Frontal cortex (tissue), 3 donors: ENCODE measurements at regions not wholly inside any gene's neighbourhood (a gene's known extent, or its start where the extent isn't known, plus 50 kb on each side); places are given as distances from the start of the nearest gene placed in this dataset.
"Not testable (repeated sequence)": the region's sequence is repeated elsewhere in the genome, so short reads cannot be mapped to it uniquely, and the experiment has no call there.

Experiments
- DNase-seq, 2 donors: peaks; one replicate each; pipeline ENCODE4 v3.0.0; 2012; ENCODE audit warnings: low spot score in 2 of 2
- FAIRE-seq: peaks from 2 replicates; lab custom pipeline; 2012; peaks lifted over from hg19 to GRCh38; lab: Jason Lieb, UNC
- donor health status: control.
- donor health status: control.
- donor health status: control.

DNA sequence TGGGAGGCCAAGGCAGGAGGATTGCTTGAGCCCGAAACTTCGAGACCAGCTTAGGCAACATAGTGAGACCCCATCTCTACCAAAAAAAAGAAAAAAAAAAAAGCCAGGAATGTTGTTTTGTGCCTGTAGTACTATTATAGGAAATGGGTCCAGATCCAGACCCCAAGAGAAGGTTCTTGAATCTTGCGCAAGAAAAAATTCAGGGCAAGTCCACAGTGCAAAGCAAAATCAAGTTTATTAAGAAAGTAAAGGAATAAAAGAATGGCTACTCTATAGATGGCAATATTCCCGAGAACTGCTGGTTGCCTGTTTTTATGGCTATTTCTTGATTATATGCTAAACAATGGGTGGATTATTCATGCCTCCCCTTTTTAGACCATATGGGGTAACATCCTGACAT, 51.2 kb upstream of the RDX start:
- DNase-seq (no peak), FAIRE-seq (no peak)

- FAIRE-seq: no peak
Measured at GRCh38 chr11:110349138-110349996, 53.0 kb upstream of the RDX start.

DNA sequence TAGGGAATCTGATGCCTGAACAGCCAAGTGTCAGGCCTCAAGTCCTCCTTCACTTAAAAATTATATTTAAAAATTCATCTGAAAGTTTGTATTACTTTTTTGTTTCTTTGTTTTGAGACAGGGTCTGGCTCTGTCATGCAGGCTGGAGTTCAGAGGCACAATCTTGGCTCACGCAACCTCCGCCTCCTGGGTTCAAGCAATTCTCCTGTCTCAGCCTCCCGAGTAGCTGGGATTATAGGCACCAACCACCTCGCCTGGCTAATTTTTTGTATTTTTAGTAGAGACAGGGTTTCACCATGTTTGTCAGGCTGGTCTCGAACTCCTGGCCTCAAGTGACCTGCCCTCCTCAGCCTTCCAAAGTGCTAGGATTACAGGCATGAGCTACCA, 53.6 kb upstream of the RDX start:
- FAIRE-seq, DNase-seq: not testable (repeated sequence)

More at GRCh38 chr11:110349138-110349996, 53.0 kb upstream of the RDX start:
- DNase-seq: no peak

- DNase-seq (no peak), FAIRE-seq (no peak)
Measured at GRCh38 chr11:110355011-110355744, 58.8 kb upstream of the RDX start.

DNA sequence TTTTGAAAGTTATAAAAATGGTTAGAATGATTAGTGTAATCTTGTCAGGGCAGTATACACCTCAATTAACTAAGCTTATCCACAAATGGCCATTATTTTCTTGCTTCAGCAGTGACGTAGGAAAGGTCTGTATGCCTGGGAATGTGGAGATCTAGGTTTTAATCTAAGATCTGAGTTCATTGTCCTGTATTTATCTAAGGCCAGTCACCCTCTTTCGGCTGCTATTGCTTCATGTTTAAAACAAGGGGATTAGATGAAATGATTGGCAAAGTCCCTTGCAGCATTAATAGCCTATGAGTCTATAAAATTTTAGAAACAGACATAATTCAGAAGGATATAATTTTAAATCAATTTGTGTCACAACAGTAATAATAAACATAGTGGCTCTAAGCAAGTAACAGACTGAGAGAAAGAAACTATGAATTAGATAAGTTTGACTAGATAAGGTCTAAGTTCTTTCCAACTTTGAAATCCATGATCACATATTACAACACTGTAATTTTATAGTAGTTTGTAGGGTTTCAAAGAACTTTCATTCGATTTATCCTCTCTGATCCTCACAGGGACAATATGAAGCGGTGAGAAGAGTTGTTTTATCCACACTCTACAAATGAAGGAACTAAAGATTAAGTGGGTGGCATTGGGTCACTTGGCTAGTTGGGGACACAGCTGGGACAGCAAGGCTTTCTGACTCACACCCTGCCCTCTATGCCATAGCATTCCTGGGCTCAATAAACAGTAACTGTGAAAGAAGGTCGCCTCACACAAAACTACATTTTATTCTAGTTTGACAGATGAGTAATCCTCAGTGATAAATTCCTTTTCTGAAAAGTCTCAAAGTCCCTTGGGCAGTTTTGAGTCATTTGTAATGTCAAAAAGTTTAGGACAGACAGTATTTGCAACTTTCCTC, 60.6 kb upstream of the RDX start:
- DNase-seq (no peak), FAIRE-seq (no peak)

GRCh38 chr11:110358336-110358735, 61.9 kb upstream of the RDX start:
- no peak for FAIRE-seq
- no peak for DNase-seq

DNA sequence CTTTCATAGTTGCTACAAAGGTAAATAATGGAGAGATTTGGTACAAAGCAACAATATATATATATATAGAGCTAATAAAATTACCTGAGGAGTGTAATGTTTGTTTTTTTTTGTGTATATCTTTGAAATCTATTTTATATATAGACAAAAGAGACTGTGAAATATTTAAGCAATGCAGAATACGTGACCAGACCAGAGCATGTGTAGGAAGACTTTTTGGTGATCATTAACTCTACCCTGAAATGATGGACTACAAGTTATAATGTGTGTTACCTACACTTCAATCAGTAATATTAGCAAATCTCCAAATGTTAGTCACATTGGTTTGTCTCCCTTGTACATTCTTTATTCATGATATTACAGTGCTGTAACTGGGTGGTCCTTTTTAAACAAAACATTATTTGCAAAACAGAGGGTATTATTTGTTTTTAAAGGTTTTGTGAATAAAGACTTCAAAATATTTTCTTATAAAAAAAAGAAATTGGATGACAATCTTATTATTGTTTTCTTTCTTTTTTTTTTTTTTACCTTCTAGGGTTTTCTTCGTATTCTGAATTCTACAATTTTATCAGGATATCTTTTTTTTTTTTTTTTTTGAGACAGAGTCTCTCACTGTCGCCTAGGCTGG, 64.5 kb upstream of the RDX start:
- not testable (repeated sequence) for DNase-seq
- FAIRE-seq: peak; percentile 23

- FAIRE-seq (no peak), DNase-seq (no peak)
Measured at GRCh38 chr11:110362971-110363509, 66.6 kb upstream of the RDX start.

DNA sequence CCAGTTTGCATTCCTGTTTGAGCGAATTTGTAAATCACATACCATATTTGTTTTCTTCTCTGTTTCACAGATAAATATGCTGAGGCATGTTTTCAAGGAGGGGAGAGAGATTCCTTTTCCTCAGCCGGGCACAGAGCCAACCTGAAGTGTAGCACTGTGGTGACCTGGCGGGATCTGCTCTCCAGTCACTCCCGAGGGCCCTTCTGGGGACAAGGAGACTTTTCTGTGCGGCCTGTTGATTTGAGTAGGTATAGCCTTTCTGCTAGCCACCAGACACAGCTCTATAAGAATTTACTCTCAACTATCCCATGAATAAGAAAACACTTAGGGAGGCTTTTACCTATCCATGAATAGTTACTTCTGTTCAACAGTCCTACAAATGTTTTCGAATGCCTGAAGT, 63.5 kb upstream of the FDX1 start:
- FAIRE-seq: no peak
- DNase-seq: no peak

GRCh38 chr11:110367571-110367970, 62.2 kb upstream of the FDX1 start:
- no peak for DNase-seq
- FAIRE-seq: peak; percentile 98

GRCh38 chr11:110371084-110371483, 58.7 kb upstream of the FDX1 start:
- FAIRE-seq: no peak
- DNase-seq: no peak

DNA sequence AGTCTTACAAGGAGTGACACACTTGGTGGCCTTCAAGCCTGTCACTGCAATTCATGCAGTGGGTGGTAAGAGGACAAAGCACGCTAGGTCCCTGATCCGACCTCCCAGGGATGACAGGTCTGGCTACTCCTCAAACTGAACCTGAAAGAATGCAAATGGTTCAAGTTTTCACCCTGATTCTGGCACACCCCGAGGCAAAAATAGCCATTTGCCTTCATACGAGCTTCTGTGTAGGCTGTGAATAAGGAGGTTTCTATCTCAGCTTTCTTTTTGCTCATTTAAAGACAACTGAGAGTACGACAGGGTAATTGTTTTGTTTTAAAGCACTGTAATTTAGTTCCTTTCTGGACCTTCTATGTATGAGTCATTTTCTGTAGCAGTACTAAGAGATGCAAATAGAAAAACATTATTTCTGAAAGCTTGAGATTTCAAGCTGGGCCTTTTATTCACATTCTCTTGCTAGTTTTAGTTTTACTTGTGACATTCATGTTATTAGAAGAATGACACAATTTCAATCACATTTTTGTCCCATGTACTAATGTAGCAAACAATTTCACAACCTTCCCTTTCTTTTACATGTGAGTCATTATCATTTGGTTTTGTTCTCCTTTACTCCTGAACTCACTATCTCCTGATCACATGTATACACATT, 56.6 kb upstream of the FDX1 start:
- DNase-seq: no peak
- FAIRE-seq: no peak

GRCh38 chr11:110374921-110375320, 54.8 kb upstream of the FDX1 start:
- FAIRE-seq (no peak), DNase-seq (no peak)

DNA sequence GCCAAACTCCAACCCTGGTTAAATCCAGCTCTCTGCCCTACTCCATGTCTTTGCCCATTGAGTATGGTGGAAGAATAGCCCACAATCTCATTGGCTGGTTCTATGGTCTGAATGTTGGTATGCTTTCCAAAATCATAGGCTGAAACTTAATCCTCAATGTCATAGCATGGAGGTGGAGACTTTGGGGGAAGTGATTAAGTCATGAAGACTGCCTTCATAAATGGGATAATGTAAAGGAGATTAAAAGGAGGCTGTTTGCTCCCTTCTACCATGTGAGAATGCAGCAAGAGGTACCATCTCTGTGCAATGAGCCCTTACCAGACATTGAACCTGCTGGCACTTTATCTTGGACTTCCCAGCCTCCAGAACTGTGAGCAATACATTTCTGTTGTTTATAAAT, 54.4 kb upstream of the FDX1 start:
- no peak for DNase-seq
- FAIRE-seq: no peak

GRCh38 chr11:110376021-110376420, 53.7 kb upstream of the FDX1 start:
- FAIRE-seq (no peak), DNase-seq (no peak)

DNA sequence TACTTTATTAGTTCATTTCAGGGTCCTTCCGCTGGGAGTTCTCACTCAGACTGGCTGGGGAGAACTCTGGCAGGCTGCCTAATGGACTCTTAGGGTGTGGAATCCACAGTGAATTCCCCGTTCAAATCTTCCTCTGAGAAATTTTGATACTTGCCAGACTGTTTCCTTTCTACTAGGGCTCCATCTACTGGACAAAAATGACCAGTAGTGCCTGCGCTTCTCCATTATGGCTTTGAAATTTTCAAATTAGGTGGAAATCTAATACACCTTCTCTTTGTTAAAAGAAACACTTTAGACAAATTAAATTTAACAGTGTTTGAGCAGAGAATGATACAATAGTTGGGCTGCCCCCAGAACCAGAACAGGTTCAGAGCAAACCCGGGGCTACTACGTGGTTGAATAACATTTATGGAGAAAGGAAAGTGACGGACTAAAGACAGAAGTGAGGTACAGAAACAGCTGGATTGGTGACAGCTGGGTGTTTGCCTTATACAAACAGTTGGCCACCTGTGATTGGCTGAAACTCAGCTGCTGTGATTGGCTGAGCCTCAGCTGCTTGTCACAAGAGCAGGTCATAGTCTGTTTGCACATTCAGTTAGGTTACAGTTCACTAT, 52.9 kb upstream of the FDX1 start:
- peak; percentile 34 to 53 for DNase-seq
- peak; percentile 85 for FAIRE-seq

GRCh38 chr11:110377434-110377833, 52.3 kb upstream of the FDX1 start:
- DNase-seq (no peak), FAIRE-seq (no peak)

DNA sequence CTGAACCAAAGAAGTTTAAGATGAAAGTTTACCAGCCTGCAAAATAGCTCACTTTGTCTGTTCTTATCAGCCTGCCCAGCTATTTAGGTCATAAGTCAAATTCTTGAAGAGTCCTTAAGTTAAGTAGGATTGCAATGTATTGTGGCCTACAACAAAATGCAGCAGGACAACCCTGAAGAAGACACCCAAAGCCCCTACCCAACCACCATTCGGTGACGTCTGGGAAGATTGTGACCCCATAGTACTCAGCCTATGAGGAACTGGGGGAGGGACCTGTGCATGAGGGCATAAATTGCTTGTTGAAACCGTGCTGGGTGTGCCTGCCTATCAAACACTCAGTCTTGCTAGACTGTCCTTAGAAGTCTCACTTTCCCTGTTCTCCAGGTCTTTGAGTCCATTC, 50.5 kb upstream of the FDX1 start:
- no peak for FAIRE-seq
- DNase-seq: no peak

DNA sequence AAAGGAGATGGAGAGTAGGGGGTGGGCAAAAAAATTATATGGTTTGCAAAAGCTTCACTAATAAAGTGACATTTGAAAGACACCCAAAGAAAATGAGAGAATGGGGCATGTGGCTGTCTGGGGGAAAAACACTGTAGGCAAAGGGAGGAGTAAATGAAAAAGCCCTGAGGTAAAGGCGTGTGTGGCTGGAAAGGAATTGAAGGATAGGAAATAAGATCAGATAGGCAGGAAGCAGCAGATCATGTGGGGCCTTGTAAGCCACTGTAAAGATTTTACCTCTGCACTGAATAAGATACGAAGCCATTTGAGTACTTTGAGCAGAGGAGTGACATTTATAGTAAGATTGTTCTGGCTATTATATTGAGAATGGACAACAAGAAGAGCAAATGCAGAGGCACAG, 49.8 kb upstream of the FDX1 start:
- FAIRE-seq (no peak), DNase-seq (no peak)
